AG04449 (cell line): ENCODE measurements at regions not wholly inside any gene's neighbourhood (a gene's known extent, or its start where the extent isn't known, plus 50 kb on each side); places are given as distances from the start of the nearest gene placed in this dataset.

Source experiments
- CTCF ChIA-PET: fragments of 350-600 bp; formaldehyde crosslinking; extraction: SDS; loops from one replicate; lab custom pipeline; 2021; ENCODE audit warnings: antibody characterized with exemption; lab: Yijun Ruan, JAX
- POLR2A ChIA-PET: fragments of 400-600, 350-600 bp; formaldehyde crosslinking; extraction: SDS; loops from one replicate; lab custom pipeline; 2020; ENCODE audit warnings: antibody characterized with exemption, inconsistent platforms; lab: Yijun Ruan, JAX
- DNase-seq: peaks from one replicate; pipeline ENCODE4 v3.0.0-alpha.2; 2010; ENCODE audit warnings: low read depth, low spot score
- H3K4me3 ChIP-seq: 2 replicates; pipeline ENCODE4 v1.5.1; 2011; ENCODE audit warnings: low read depth, mild to moderate bottlenecking, control low read depth, low read length
- TF ChIP-seq, protein P1 (sequence below): IDR thresholded peaks from one replicate; pipeline ENCODE4 v1.5.1; 2011; ENCODE audit warnings: mild to moderate bottlenecking, moderate library complexity, low read length, control low read depth, inconsistent platforms; ENCODE audit not compliant: insufficient read depth; ENCODE audit errors: missing control alignments

DNA sequence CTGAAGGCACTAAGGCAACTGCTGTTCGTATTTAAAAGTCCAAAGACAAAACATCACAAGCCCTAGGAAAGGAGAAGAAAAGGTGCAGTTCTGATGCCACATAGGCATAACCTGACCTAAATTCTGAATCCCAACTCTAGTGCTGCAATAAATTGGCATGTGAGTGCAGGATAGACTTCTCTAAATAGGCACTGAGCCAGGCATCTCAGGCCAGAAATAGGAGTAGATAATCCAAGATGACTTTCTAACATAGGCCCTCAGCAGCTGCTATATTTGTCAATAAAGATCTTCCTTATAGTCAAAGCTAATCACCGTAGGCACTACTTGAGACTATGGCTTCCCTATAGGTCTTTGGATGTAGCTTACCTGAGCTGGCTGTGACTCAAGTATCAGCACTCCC is 1163.8 kb downstream of the SORCS1 start:
- TF ChIP-seq, protein P1, sequence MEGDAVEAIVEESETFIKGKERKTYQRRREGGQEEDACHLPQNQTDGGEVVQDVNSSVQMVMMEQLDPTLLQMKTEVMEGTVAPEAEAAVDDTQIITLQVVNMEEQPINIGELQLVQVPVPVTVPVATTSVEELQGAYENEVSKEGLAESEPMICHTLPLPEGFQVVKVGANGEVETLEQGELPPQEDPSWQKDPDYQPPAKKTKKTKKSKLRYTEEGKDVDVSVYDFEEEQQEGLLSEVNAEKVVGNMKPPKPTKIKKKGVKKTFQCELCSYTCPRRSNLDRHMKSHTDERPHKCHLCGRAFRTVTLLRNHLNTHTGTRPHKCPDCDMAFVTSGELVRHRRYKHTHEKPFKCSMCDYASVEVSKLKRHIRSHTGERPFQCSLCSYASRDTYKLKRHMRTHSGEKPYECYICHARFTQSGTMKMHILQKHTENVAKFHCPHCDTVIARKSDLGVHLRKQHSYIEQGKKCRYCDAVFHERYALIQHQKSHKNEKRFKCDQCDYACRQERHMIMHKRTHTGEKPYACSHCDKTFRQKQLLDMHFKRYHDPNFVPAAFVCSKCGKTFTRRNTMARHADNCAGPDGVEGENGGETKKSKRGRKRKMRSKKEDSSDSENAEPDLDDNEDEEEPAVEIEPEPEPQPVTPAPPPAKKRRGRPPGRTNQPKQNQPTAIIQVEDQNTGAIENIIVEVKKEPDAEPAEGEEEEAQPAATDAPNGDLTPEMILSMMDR = no peak
- no peak overlapping the region for H3K4me3 ChIP-seq
- POLR2A ChIA-PET = no interaction called here
- no peak for DNase-seq
- CTCF ChIA-PET = no interaction called here

DNA sequence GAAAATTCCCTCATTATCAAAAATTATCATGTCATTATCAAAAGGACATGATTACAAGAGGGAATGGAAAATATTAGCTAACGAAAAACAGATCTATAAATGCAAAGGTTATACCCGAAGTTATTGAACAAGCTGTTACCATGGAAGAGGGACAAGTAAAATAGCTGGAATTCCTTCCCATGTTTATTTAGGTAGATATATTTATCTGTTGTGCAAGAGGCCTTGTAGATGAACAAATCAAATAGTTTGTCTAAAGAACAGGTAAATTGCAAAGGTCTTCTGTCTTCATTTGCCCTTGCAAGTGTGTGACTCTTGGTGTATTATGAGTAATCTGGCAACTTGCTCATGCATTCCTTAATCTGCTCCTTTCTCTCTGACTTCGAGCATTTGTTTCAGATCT is 1170.9 kb downstream of the SORCS1 start:
- ChIA-PET POLR2A (no interaction called here), CTCF (no interaction called here)
- no peak overlapping the region for H3K4me3 ChIP-seq
- TF ChIP-seq, protein P1 = no peak
- DNase-seq = no peak

DNA sequence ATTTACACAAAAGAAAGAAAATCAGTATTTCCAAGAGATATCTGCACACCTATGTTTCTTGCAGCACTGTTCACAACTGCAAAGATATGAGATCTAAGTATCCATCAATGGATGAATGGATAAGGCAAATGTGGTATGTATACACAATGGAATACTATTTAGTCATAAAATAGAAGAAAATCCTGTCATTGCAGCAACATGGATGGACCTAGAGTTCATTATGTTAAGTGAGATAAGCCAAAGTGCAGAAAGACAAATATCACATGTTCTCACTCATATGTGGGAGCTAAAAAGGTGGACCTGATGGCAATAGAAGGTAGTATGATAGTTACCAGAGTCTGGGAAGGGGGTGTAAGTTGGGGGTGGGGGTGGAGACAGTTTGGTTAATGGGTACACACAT is 1171.6 kb downstream of the SORCS1 start:
- H3K4me3 ChIP-seq = no peak overlapping the region
- DNase-seq = no peak
- POLR2A ChIA-PET = no interaction called here
- TF ChIP-seq, protein P1 = no peak
- CTCF ChIA-PET = no interaction called here

DNA sequence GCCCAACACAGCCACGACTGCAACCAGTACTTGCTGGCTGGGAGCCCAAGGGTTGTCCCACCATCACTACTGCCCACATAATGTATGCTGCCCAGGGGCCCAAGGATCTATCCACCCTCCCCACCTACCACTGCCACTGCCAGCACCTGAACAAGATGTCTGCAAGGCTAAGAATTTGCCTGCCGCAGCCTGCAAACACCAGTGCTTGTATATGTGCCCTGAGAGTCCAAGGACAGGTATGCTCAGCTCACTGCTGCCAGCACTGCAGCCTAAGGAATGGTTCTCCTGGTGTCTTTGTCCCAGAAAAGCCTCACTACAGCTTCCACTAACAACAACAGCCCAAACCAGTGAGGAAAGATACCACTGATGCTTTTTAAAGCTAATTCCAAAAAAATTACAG is 1174.0 kb downstream of the SORCS1 start:
- CTCF ChIA-PET = no interaction called here
- no peak for DNase-seq
- TF ChIP-seq, protein P1 = no peak
- POLR2A ChIA-PET = no interaction called here
- H3K4me3 ChIP-seq = no peak overlapping the region

DNA sequence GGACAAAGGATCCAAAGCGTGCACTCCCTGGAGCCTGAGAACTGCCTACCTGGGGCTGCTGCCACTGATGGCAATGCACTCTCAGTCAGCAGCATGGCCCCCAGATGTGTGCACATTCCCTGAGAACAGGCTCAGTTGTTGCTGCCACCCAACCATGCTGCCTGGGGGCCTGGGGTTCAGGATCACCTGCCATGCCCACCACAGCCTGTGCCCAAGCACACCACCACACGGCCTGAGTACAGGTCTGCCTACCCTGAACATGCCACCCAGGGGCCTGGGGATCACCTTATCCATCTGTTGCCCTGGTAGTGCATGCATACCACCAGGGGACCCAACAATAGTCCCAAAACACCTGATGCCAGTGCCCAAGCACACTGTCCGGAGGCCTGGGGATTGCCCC is 1174.5 kb downstream of the SORCS1 start:
- ChIA-PET POLR2A (no interaction called here), CTCF (no interaction called here)
- TF ChIP-seq, protein P1 = no peak
- H3K4me3 ChIP-seq = no peak overlapping the region
- no peak for DNase-seq

DNA sequence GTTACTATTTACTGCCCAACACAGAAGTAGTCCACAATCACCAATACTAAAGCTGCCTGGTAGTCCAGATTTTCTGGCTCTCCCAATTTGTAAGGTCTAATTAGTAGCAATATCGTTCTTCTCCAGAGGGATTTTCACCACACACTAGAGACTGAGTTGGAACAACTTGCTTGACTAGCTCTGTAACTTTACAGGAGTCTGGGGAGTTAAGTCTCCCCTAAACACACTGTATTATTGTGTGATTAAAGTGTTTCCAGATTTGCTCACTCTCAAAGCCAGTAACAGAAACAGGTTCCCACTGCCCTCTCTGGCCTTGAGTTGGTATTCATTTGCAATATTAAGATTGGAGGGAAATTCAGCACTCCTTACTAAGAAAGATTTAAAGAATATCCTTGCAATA is 1175.7 kb downstream of the SORCS1 start:
- CTCF ChIA-PET = no interaction called here
- TF ChIP-seq, protein P1 = no peak
- no peak for DNase-seq
- H3K4me3 ChIP-seq = no peak overlapping the region
- POLR2A ChIA-PET = no interaction called here
